K562 (cell line): ENCODE measurements at regions not wholly inside any gene's neighbourhood (a gene's known extent, or its start where the extent isn't known, plus 50 kb on each side); places are given as distances from the start of the nearest gene placed in this dataset.

Experiments used
- ARID1B ChIP-seq: fragments of 450-650 bp; IDR thresholded peaks from 2 replicates; pipeline ENCODE4 v1.6.1; 2016; ENCODE audit warnings: antibody characterized with exemption, mild to moderate bottlenecking, inconsistent platforms
- BCL6 ChIP-seq: fragments of 250-450 bp; sonication (Bioruptor Pico); IDR thresholded peaks from 2 replicates; pipeline ENCODE4 v1.4.0; 2020
- E2F6 ChIP-seq, 2 experiments: IDR thresholded peaks; 2 replicates each; pipeline ENCODE4 v1.6.1; 2011; ENCODE audit warnings: borderline replicate concordance in 1 of 2, control low read depth in 1 of 2, low read depth in 1 of 2, low read length in 1 of 2, mild to moderate bottlenecking in 1 of 2, mixed read lengths in 1 of 2, moderate library complexity in 1 of 2; ENCODE audit not compliant: insufficient read depth in 1 of 2, insufficient read length in 1 of 2, poor library complexity in 1 of 2, severe bottlenecking in 1 of 2; ENCODE audit errors: extremely low read depth in 1 of 2
- FOXM1 ChIP-seq, 2 experiments: fragments of 450-650 bp in 1 of 2; sonication (generic) in 1 of 2; formaldehyde crosslinking in 1 of 2; IDR thresholded peaks; 2 replicates each; pipeline versions ENCODE4 v1.6.1 to v1.9.0; 2017 to 2022; ENCODE audit warnings: low read depth in 2 of 2, mild to moderate bottlenecking in 2 of 2, missing genetic modification reagents in 1 of 2, moderate library complexity in 1 of 2
- HMBOX1 ChIP-seq: sonication (generic); IDR thresholded peaks from 2 replicates; pipeline ENCODE4 v1.6.1; 2016
- MIER1 ChIP-seq: fragments of 450-650 bp; IDR thresholded peaks from 2 replicates; pipeline ENCODE4 v1.6.1; 2016; ENCODE audit warnings: antibody characterized with exemption, mild to moderate bottlenecking, low read depth
- MTA3 ChIP-seq: fragments of 450-650 bp; formaldehyde crosslinking; IDR thresholded peaks from 2 replicates; pipeline ENCODE4 v1.6.1; 2017; ENCODE audit warnings: mild to moderate bottlenecking, borderline replicate concordance
- NCOA1 ChIP-seq: fragments of 450-650 bp; IDR thresholded peaks from 2 replicates; pipeline ENCODE4 v1.6.1; 2016; ENCODE audit warnings: low read depth
- NFIC ChIP-seq: fragments of 450-650 bp; IDR thresholded peaks from 2 replicates; pipeline ENCODE4 v1.6.1; 2017; ENCODE audit warnings: mild to moderate bottlenecking, inconsistent platforms
- NR4A1 ChIP-seq, 2 experiments: fragments of 250-450 bp in 1 of 2; fragments of 450-650 bp in 1 of 2; sonication (Bioruptor Pico) in 1 of 2; IDR thresholded peaks; 2 replicates each; pipeline versions ENCODE4 v1.4.0 to v1.6.1; 2016 to 2020; ENCODE audit warnings: mild to moderate bottlenecking in 2 of 2, missing compliant biosample characterization in 1 of 2, missing genetic modification characterization in 1 of 2, moderate library complexity in 1 of 2
- RBM39 ChIP-seq: fragments of 200-400 bp; formaldehyde crosslinking; optimal IDR thresholded peaks from 2 replicates; pipeline ENCODE3; 2018; ENCODE audit warnings: low read depth, low read length
- ZBTB1 ChIP-seq: sonication (generic); formaldehyde crosslinking; IDR thresholded peaks from 2 replicates; pipeline ENCODE4 v1.8.1; 2023; ENCODE audit warnings: missing genetic modification reagents, low read depth, mild to moderate bottlenecking, borderline replicate concordance
- ZNF785 ChIP-seq: fragments of 250-450 bp; sonication (Bioruptor Pico); IDR thresholded peaks from 2 replicates; pipeline ENCODE4 v1.4.0; 2020; ENCODE audit warnings: mild to moderate bottlenecking

- TF ChIP-seq E2F6 (IDR thresholded peaks at IDR 0.05; ENCODE audit: borderline replicate concordance in 1 of 2, extremely low read depth in 1 of 2, insufficient read depth in 1 of 2, insufficient read length in 1 of 2, low read depth in 1 of 2, low read length in 1 of 2, poor library complexity in 1 of 2, severe bottlenecking in 1 of 2) (peak in 1 of 2 experiments; percentile 42), HMBOX1 (0 out of 2 replicates have a peak, but pooled peaks have one; percentile 53), BCL6 (CRISPR knock-in tag) (0 out of 2 replicates have a peak, but pooled peaks have one; percentile 30), FOXM1 (IDR thresholded peaks at IDR 0.05; ENCODE audit: low read depth) (peak; percentile 51; the same call in 1 of the 2 replicates), FOXM1 (CRISPR knock-in tag; IDR thresholded peaks at IDR 0.05; ENCODE audit: low read depth) (no peak), ZBTB1 (no peak), NFIC (peak; percentile 70), NCOA1 (peak; percentile 34; the same call in 1 of the 2 replicates), MIER1 (no peak), NR4A1 (CRISPR knock-in tag; IDR thresholded peaks at IDR 0.05) (no peak), NR4A1 (tag; IDR thresholded peaks at IDR 0.05) (peak; percentile 72), RBM39 (no peak), ZNF785 (CRISPR knock-in tag) (no peak), ARID1B (peak; percentile 92), MTA3 (peak; percentile 40; the same call in 1 of the 2 replicates)
Observed at GRCh38 chr2:9714630-9715214, 83.9 kb upstream of the YWHAQ start (continued).
